Vagina (tissue), 2 donors: ENCODE measurements at regions not wholly inside any gene's neighbourhood (a gene's known extent, or its start where the extent isn't known, plus 50 kb on each side); places are given as distances from the start of the nearest gene placed in this dataset.

Experiments
- POLR2AphosphoS5 ChIP-seq, 2 donors: sonication (generic); formaldehyde crosslinking; IDR thresholded peaks; one replicate each; pipeline ENCODE4 v1.9.0; 2017; ENCODE audit warnings: antibody characterized with exemption in 2 of 2, mild to moderate bottlenecking in 2 of 2, low read depth in 1 of 2; ENCODE audit not compliant: insufficient read depth in 1 of 2
- TF ChIP-seq, protein P1 (sequence below), 3 experiments: fragments of 450-650 bp in 2 of 3; fragments of 200-600 bp in 1 of 3; sonication (generic) in 1 of 3; IDR thresholded peaks; one replicate each; pipeline ENCODE4 v1.5.1; 2017 to 2019; ENCODE audit warnings: antibody characterized with exemption in 3 of 3, mild to moderate bottlenecking in 2 of 3, moderate library complexity in 2 of 3

- TF ChIP-seq, protein P1, sequence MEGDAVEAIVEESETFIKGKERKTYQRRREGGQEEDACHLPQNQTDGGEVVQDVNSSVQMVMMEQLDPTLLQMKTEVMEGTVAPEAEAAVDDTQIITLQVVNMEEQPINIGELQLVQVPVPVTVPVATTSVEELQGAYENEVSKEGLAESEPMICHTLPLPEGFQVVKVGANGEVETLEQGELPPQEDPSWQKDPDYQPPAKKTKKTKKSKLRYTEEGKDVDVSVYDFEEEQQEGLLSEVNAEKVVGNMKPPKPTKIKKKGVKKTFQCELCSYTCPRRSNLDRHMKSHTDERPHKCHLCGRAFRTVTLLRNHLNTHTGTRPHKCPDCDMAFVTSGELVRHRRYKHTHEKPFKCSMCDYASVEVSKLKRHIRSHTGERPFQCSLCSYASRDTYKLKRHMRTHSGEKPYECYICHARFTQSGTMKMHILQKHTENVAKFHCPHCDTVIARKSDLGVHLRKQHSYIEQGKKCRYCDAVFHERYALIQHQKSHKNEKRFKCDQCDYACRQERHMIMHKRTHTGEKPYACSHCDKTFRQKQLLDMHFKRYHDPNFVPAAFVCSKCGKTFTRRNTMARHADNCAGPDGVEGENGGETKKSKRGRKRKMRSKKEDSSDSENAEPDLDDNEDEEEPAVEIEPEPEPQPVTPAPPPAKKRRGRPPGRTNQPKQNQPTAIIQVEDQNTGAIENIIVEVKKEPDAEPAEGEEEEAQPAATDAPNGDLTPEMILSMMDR (IDR thresholded peaks at IDR 0.05): no peak
- TF ChIP-seq POLR2AphosphoS5 (IDR thresholded peaks at IDR 0.05; ENCODE audit: insufficient read depth in 1 of 2, low read depth in 1 of 2): no peak
These were observed 156.4 kb upstream of the B3GALT2 start for GRCh38 chr1:193342811-193343210.
